ENCODE measurements at regions not wholly inside any gene's neighbourhood (a gene's known extent, or its start where the extent isn't known, plus 50 kb on each side); places are given as distances from the start of the nearest gene placed in this dataset.

- no peak for DNase-seq (ENCODE audit: low read depth)
These were observed 334.8 kb upstream of the OBI1 start for GRCh38 chr13:78993792-78994191.

GRCh38 chr13:78981913-78982312 is 323.0 kb upstream of the OBI1 start:
- DNase-seq (ENCODE audit: low read depth): no peak

GRCh38 chr13:78979349-78979748 is 320.4 kb upstream of the OBI1 start:
- no peak for DNase-seq (ENCODE audit: low read depth)

- DNase-seq (ENCODE audit: low read depth): peak; percentile 44
These were observed 319.5 kb upstream of the OBI1 start for GRCh38 chr13:78978381-78978998.

- DNase-seq (ENCODE audit: low read depth): no peak
These were observed 318.4 kb upstream of the OBI1 start for GRCh38 chr13:78977311-78977710.

GRCh38 chr13:78976696-78977095 is 317.7 kb upstream of the OBI1 start:
- no peak for DNase-seq (ENCODE audit: low read depth)

GRCh38 chr13:78972561-78972960 is 313.6 kb upstream of the OBI1 start:
- no peak for DNase-seq (ENCODE audit: low read depth)

- no peak for DNase-seq (ENCODE audit: low read depth)
These were observed 312.5 kb upstream of the OBI1 start for GRCh38 chr13:78971355-78972025.

- no peak for DNase-seq (ENCODE audit: low read depth)
These were observed 301.9 kb upstream of the OBI1 start for GRCh38 chr13:78960881-78961280.

GRCh38 chr13:78958006-78958405 is 299.1 kb upstream of the OBI1 start:
- peak; percentile 10 for DNase-seq (ENCODE audit: low read depth)

GRCh38 chr13:78940455-78941130 is 281.6 kb upstream of the OBI1 start:
- no peak for DNase-seq (ENCODE audit: low read depth)

- no peak for DNase-seq (ENCODE audit: low read depth)
These were observed 275.4 kb upstream of the OBI1 start for GRCh38 chr13:78934336-78934735.

GRCh38 chr13:78915015-78915414 is 256.1 kb upstream of the OBI1 start:
- no peak for DNase-seq (ENCODE audit: low read depth)

GRCh38 chr13:78913656-78914055 is 254.7 kb upstream of the OBI1 start:
- no peak for DNase-seq (ENCODE audit: low read depth)

GRCh38 chr13:78910147-78910546 is 251.2 kb upstream of the OBI1 start:
- DNase-seq (ENCODE audit: low read depth): no peak

GRCh38 chr13:78909276-78909675 is 250.3 kb upstream of the OBI1 start:
- no peak for DNase-seq (ENCODE audit: low read depth)

GRCh38 chr13:78907006-78907405 is 248.1 kb upstream of the OBI1 start:
- no peak for DNase-seq (ENCODE audit: low read depth)

- no peak for DNase-seq (ENCODE audit: low read depth)
These were observed 238.2 kb upstream of the OBI1 start for GRCh38 chr13:78897200-78897599.

GRCh38 chr13:78884571-78884970 is 225.6 kb upstream of the OBI1 start:
- DNase-seq (ENCODE audit: low read depth): no peak

- DNase-seq (ENCODE audit: low read depth): no peak
These were observed 222.8 kb upstream of the OBI1 start for GRCh38 chr13:78881751-78882150.

- no peak for DNase-seq (ENCODE audit: low read depth)
These were observed 222.1 kb upstream of the OBI1 start for GRCh38 chr13:78881054-78881453.

- DNase-seq (ENCODE audit: low read depth): no peak
These were observed 218.1 kb upstream of the OBI1 start for GRCh38 chr13:78876915-78877549.

Data from HT1080 (cell line).